Embryonic facial prominence (tissue), 1 donor: ENCODE measurements at regions not wholly inside any gene's neighbourhood (a gene's known extent, or its start where the extent isn't known, plus 50 kb on each side); places are given as distances from the start of the nearest gene placed in this dataset.

Experiments used
- DNase-seq: peaks from one replicate; pipeline ENCODE4 v3.0.0-alpha.2; 2016; ENCODE audit errors: extremely low spot score

- no peak for DNase-seq
Observed at GRCh38 chr18:42137693-42138375, 182.8 kb downstream of the PIK3C3 start.

DNA sequence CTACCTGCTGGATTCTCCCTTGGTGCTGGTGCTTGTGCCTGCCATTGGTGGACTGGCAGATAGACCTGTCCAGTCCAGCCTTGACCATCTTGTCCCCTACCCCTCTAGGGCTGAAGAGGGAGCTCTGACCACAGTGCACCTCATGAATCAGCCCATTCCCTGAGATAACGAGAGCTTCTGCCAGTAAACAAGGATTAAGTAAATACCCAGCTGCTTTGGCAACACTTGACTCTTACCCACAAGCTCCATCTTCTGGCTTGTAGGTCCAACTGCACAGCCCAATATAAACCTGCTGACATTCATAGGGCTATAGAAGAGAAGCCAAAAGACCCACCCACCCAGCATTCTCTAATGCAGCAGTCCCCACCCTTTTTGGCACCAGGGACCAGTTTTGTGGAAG lies 186.4 kb downstream of the PIK3C3 start:
- no peak for DNase-seq

- DNase-seq: no peak
Observed at GRCh38 chr18:42155024-42155423, 200.0 kb downstream of the PIK3C3 start.

DNA sequence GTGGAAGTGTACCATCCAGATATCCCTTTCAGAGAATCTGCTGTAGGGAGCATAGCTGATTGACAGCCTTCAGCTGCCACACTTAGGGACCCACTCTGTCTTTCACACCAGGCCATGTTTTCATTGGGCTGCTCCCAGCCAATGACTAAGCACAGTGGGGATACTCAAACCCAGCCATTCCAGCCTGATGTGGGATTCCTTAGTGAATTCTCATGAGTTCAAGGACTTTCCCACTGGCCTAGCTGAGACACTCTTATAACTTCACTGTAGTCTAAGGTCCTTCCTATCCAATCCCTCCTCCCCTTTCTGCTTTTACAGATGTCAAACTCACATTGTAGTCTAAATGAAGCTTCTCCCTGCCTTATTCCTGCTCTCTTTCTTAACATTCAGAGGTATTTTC lies 201.2 kb downstream of the PIK3C3 start:
- DNase-seq: no peak

DNA sequence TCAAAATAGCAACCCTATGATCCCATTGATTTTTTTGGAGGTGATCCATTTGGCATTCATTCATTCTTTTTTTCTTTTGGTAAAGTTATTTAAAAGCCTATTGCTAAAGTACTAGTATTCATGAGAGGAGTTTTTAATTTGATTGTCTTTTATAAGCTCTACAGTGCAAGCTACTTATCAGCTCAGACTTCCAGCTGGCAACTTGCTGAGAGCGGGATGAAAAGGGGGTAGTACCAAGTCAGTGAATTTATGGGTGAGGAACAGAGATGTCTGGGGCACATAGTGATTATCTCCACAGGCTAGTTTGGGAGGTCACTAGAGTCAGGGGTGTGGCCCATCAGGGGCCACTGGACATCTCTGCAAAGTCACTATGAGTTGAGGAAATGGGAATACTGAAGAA lies 202.4 kb downstream of the PIK3C3 start:
- no peak for DNase-seq

DNA sequence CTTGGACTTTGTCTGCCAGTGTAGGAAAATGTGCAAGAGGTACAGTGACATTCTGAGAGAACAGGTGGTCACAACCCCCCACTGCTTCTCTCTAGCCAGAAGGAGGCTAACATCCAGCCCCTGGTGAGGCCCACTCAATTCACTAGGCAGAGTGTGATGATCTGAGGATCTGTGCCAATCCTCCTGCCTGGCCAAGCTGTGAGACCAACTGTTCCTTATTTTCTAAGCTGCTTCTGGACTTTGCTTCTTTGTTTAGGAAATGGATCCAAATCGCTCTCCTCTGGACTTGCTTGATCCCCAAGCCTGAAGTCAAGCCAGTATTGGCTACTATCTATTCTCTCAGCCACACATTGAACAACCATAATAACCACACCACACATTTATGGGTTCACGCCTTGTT lies 202.8 kb downstream of the PIK3C3 start:
- no peak for DNase-seq

DNA sequence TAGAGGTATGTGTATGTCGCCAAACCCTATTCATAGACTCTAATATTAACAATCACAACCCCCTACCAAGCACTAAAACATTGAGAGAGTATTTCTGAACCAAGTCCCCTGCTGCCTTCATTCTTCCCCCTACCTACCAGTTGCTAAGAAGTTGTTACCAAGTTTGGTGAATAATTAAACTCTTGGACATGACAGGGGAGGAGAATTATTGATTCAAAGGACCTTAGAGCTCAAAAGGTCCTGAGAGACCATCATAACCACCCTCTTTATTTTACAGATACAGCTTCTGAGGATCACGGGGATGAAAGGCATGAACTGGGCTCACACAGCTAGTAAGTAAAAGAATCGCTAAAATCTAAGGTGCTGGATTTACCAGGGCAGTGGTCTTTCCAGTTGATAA lies 204.1 kb downstream of the PIK3C3 start:
- DNase-seq: no peak

DNA sequence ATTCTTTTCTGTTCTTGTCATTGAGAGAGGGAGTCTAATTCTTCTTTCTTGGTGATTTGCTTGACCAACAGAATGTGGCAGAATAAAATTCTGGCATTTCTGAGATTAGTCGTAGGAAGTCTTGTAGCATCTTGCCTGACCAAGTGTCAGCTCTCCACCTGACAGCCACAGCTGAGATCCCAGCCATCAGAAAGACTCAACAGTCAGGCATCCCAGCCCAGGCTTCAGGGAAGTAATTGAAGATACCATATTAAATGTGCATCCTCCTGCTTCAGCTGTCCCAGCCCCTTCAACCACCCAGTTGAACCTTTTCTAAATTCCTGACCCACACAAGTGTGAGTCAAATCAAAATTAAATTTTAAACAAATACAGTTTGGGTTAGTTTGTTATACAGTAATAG lies 208.3 kb downstream of the PIK3C3 start:
- no peak for DNase-seq

GRCh38 chr18:42164556-42164955 lies 209.5 kb downstream of the PIK3C3 start:
- DNase-seq: no peak

DNA sequence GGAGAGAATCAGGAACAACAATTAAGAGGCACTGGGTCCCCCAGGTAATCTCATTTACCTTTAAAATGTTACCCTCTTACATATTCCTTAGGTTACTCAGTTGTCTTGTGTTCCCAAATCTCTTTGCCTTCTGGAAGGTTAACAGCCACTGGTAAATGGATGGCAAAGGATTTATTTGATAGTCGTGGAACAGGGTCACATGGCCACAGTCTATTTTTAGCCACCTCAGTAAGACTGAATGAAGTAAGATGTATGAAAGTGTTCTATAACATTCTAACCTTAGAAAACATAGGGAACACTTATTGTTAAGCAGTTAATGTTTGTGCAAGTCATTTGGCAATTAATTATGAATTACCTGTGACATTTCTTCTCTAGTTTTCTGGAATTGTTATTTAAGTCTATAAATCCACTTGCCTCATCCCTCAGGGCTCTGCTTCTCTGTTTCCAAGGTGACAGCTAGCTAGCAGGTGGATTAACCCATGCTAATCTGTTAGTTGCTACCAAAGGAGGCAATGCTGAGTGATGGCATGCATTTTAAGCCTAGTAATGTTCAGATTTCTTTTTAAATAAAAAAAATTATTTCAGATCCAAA lies 211.0 kb downstream of the PIK3C3 start:
- DNase-seq: no peak

GRCh38 chr18:42168487-42168886 lies 213.5 kb downstream of the PIK3C3 start:
- DNase-seq: no peak

DNA sequence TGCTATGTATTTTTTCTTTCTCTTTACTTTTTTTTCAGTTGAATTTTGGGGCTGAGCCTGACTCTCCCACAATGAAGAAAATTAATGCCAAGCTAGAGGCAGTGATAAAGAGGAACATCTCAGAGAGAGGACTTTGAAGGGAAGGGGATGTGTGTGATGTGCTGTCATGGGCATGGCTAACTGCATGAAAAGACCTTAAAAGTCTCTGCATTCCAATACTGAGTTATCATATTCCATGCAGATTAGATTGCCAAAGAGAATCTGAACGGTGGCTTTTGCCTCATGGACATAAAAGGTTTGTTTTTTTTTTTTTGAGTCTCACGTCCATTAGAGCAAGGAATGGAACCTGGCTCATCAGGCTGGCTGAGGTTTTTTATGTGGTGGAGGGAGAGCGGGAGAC lies 213.9 kb downstream of the PIK3C3 start:
- DNase-seq: no peak

DNA sequence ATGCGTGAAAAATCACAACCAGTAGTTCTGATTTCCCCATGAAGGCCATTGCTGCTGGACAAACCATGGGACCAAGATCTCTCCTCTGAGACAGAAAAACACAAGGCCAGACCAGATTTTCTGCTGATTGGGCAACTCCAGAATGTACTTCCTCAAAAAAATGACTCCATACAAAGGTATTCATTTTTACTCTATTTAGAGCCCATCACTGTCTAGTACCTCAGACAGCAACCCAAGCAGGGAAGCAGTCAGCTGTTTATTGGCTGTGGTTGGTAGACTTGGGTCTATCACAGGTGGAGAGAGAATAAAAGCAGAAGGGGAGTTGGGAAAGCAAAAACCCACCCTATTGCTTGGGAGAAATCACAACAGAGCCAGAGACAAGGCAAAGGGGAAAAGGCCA lies 219.9 kb downstream of the PIK3C3 start:
- DNase-seq: no peak

GRCh38 chr18:42176599-42176998 lies 221.6 kb downstream of the PIK3C3 start:
- DNase-seq: no peak

- DNase-seq: no peak
Observed at GRCh38 chr18:42177390-42177789, 222.4 kb downstream of the PIK3C3 start.

DNA sequence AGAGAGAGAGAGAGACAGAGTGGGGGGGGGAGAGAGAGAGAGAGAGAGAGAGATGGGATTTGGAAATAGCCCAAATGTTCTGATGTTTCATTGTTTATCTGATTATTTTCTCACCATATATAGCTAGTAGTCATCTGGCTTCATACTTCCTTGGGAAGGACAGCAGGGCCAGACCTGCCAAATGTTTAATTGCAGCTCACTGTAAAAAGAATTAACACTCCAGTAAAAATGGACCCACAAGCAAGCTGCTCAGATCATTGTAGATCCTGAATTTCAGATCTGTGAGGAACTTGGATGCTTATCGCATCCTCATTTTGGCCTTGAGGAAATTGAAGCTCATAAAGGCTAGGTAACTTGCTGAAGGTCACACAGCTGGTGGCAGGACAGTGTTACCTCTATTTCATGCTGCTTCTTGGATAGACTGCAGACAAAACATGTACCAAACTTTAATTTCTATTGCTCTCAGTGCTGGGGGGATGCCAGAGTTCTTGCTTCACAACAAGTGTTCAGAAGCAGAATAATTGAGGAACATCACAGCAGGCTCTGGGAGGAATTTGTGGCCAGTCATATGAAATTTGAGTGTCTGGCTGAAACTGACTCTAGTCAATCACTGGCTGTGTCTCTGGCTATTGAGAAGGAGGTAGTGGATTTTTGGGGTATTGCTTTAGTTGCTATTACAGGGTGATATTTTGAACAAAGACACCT lies 223.5 kb downstream of the PIK3C3 start:
- no peak for DNase-seq

GRCh38 chr18:42179542-42180121 lies 224.6 kb downstream of the PIK3C3 start:
- no peak for DNase-seq

- DNase-seq: no peak
Observed at GRCh38 chr18:42181474-42181873, 226.4 kb downstream of the PIK3C3 start.

DNA sequence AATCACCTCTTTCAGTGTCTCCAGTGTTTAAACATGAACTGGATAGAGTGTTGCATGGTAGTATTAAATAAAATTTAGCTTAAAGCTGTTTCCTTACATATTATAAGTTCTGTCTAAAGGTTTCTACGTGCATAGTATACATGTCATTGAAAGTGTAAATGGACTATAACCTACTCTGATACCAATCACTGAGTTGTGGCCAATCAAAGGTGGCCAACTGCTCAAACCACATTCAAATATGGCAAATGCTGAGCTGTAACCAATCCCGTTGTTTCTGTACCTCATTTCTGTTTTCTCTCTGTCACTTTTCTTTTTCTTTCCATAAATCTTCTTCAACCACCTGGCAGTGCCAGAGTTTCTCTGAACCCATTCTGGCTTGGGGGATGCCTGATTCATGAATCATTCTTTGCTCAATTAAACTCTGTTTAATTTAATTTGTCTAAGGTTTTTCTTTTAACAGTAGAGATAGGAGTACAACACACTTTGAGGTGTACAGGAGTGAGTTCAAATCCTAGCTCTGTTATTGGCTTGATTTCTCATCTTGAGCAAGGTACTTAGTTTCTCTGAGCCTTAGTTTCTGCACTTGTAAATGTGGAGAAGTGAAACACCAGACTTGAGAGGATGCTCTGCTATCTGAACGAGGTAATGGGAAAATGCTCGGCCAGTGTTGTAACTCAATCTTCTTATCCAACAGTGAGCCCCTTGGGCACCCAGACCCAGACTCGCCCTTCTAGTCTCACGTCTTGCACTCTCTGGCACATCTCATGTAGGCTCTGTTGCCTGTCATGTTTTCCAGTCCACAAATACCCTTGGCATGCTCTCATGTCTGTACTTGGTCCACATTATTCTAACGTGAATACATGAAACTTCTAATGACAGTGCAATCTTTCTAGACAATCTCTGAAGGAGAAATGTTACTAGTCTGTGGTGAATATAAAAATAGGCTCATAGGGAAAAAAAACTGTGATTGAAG lies 228.0 kb downstream of the PIK3C3 start:
- DNase-seq: no peak

GRCh38 chr18:42183746-42184145 lies 228.7 kb downstream of the PIK3C3 start:
- no peak for DNase-seq

GRCh38 chr18:42184685-42185477 lies 229.8 kb downstream of the PIK3C3 start:
- DNase-seq: no peak
